Fibroblast of skin of scalp (primary cell): ENCODE measurements at regions not wholly inside any gene's neighbourhood (a gene's known extent, or its start where the extent isn't known, plus 50 kb on each side); places are given as distances from the start of the nearest gene placed in this dataset.

Experiments used
- DNase-seq: peaks from one replicate; pipeline ENCODE4 v3.0.0-alpha.2; 2013

DNA sequence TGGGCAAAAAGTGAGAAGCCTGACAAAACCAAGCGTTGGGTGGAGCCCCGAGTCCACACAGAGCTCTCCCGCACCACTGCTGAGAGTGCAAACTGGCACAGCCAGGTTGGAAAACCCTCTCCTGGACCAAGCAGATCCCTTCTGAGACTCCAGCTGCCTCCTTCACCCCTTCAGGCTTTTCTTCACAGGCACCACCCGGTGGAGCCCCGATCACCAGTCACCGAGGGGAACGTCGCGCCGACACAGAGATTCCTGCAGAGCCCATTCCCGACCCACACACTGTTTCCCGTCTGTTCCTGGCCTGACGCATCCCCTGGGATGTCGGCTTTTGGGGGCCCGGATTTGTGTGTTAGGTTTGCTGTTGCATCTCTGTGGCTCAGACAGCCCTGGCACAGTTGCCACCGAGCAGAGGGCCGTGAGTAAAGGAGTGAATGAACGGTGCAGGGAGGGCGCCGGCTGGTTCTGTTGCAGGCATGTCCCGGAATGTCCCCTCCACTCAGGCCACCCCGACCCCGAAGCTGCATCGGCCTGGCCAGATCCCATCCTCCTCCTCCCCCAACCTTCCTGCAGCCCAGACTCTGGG lies 51.0 kb upstream of the INPP5A start:
- DNase-seq: no peak

- no peak for DNase-seq
These were observed 50.1 kb upstream of the INPP5A start for GRCh38 chr10:132487241-132488135.
